ENCODE measurements at regions not wholly inside any gene's neighbourhood (a gene's known extent, or its start where the extent isn't known, plus 50 kb on each side); places are given as distances from the start of the nearest gene placed in this dataset.
"Not testable (repeated sequence)": the region's sequence is repeated elsewhere in the genome, so short reads cannot be mapped to it uniquely, and the experiment has no call there.

DNA sequence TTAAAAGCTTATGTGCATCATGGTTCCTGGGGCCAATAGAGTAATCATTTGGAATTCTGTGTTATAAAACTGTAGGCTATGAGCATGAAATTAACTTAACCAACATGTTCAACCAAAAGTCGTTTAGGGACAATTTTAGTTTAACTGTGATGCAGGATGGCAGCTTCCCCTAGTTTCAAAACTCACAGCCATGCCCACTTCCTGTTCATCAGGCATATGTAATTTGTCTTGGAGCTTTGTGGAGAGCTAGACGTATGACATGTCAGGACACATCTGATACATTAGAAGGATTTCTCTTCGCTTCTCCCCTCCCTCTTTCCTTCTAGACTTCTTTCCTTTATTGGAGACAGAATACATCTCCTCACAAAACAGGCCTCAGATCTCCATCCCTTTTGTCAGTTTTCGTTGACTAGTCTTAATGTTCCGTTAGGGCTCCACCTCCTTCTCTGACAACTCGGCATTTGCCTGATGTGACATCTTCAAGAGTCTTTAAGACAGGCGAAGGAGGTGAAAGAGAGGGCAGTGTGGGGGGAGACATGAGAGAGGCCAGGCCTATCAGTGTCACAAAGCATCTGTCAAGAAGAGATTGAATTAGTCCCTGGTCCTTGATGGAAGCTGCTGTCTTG is 176.0 kb downstream of the MSX2 start:
- DNase-seq = no peak

DNA sequence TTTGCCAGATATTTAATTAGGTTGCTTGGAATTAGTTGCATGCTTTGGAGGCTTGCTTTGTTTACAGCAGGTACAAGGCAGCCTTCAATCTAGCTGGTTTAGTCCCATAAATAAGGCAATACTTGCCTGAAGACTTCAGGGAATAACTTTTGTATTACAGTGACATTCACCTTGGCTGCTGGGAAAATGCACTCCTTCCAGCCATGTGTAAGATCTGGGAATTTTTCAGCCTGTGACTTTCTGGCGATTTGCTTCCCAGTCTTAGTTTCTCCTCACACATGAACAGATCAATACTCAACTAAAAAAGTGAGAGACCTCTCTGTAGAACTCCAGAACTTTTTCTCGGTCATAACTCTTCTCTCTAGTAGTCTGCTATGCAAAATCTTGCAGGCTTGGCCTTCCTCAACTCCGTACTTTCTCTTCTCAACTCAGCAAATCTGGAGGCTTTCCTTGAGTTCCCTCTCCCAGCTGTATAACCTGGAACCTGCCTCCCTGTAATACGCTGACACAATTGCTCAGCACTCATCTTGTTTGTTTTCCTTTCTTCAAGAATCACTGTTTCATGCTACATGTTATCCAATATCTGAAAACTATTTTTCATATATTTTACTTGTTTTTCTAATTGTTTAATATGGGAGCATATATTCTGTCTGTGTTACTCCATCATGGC is 173.0 kb downstream of the MSX2 start:
- DNase-seq = no peak

DNA sequence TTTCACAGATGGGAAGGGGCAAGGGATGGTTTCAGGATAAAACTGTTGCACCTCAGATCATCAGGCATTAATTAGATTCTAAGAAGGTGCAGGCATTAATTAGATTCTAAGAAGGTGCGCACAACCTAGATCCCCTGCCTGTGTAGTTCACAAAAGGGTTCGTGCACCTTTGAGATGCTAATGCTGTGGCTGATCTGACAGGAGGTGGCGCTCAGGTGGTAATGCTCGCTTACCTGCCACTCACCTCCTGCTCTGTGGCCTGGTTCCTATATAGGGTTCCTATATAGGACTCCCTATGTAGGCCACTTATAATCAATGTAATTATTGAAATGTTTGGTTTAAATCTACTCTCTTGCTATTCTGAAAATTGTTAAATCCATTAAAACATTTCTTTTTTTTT is 171.0 kb downstream of the MSX2 start:
- no peak for DNase-seq

- DNase-seq = no peak
These were observed 168.4 kb downstream of the MSX2 start for GRCh38 chr5:174892742-174893141.

DNA sequence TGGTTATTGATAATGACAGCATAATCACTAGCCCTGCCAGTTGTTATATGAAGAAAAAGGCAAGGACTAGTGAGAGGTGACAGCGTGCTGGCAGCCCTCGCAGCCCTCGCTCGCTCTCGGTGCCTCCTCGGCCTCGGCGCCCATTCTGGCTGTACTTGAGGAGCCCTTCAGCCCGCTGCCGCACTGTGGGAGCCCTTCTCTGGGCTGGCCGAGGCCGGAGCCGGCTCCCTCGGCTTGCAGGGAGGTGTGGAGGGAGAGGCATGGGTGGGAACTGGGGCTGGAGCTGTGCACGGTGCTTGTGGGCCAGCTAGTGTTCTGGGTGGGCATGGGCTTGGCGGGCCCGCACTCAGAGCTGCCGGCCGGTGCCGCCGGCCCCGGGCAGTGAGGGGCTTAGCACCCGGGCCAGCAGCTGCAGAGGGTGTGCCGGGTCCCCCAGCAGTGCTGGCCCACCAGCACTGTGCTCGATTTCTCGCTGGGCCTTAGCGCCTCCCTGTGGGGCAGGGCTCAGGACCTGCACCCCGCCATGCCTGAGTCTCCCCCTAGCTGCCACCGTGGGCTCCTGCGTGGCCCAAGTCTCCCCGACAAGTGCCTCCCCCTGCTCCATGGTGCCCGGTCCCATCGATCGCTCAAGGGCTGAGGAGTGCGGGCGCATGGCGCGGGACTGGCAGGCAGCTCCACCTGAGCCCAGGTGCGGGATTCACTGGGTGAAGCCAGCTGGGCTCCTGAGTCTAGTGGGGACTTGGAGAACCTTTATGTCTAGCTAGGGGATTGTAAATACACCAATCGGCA is 156.2 kb downstream of the MSX2 start:
- not testable (repeated sequence) for DNase-seq

DNA sequence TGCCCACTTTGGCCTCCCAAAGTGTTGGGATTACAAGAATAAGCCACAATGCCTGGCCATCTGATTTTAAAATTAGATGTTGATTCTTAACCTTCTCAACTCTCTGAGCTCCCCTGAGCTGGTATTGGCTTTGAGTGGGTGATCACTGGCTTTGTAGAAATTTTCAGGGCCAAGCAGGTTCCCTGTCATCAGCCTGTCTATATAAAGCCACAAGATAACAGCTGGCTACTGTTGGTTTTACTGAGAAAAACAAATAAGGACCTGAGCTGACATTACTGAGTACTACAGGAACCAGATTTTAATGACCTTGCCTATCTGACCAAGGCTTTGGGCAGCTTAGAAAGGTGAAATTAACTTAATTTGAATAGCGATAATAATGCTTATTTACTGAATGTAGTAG is 153.6 kb downstream of the MSX2 start:
- DNase-seq = no peak

GRCh38 chr5:174872271-174872670 is 147.9 kb downstream of the MSX2 start:
- DNase-seq = no peak

GRCh38 chr5:174852143-174852542 is 127.8 kb downstream of the MSX2 start:
- no peak for DNase-seq

DNA sequence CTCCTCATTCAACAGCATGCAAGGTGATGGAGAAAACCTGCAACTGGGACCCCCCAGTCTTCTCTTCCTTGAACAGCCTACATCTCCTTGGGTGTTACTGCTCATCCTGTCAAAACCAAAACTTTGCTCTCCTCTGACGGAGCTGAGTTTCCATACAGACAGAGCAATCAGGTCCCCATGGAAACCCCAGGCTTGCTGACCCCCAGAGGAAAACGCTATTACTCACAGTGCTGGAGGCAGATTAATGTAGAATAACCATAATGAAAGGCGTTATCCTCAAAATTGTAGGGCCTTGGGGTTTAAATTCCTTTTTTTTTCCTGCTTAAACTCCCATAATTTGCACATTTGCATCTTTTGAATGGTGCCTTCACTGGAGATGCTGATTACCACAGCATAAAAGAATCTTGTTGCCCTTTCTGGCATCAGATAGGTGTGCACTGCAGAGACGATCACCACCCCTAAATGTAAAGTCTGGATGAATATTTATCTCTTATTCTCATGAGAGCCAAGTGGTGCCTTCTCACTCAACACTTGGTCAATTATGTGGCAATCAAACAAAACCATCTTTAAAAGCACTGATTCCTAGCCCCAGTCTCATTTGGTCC is 126.3 kb downstream of the MSX2 start:
- DNase-seq = no peak

DNA sequence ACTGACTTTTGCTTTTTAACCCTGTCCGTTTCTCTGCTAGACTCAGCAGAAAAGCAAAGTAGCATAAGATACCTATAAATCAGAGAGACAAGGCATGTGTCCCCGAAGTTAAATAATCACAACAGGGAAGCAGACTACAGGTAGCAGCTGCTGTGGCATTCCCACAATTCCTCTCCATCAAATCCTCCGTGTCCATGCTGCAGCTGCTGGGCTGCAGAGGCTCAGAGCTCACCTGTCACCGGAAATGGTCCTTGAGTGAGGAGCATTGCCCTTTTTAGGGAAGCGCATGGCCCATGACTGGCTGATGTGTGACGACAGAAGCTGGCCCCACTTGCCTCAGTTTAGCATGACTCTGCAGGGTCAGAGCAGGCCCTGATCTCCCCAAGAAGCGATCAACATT is 125.0 kb downstream of the MSX2 start:
- no peak for DNase-seq

GRCh38 chr5:174844971-174845370 is 120.6 kb downstream of the MSX2 start:
- DNase-seq = no peak

- DNase-seq = no peak
These were observed 119.2 kb downstream of the MSX2 start for GRCh38 chr5:174843263-174844250.

DNA sequence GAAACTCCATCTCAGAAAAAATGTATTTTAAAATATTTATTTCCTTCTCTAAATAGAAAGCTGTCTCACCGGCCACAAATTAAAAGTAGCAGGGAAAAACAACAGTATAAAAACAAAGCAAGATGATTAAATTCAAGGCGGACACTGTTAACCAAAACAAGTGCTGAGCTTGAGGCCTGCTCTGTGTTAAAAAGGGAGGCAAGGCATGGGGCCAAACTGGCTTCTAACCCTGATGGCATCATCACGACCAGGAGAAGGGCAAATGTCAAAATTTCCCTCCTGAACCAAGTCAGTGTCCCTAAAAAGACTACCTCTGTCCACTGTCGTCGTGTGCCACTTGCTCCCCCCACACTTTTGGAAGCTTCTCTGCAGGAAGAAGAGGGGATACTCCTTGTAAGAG is 116.1 kb downstream of the MSX2 start:
- DNase-seq = no peak

- DNase-seq = no peak
These were observed 114.8 kb downstream of the MSX2 start for GRCh38 chr5:174839196-174839595.

DNA sequence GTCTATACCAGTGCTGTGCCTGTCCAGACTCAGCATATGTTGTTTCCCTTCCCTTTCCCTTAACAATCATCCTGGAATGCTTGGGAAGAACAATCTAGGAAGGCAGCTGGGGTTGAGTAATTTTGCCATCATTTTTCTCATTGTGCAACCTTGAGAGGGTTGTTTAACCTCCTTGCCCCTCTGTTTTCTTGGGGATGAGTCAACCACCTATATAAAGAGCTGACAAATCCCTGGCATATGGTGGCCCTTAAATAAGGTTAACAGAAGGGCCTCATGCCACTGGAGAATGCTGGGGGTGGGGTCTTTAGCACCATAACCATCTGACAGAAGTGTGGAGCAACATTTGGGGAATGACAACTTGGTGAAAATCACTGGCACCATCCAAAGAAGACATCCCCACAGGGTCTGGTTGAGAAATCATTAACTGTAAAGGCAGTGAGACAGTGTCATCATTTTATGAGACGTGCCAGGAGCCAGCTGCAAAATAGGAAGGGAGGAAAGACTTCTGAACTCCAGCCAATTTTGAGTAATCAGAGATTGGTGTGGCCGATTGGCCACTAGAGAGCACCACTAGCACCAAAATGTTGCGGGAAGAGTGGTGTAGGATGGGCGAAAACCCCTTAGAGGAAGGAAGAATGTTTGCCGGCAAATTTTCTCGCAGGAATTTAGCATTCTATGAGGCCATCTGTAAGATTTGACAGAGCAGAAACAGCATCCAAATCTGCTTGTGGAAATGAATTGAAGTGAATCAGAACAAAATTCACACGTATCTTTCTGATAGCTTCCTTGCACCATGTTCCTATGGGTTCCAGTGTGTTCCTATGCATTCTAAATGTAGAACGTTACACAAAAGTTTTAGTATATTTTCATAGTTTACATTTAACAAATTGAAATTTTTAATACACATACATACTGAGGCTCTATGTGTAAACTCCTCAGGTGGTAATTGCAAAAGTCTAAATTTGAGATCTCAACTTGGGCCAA is 113.8 kb downstream of the MSX2 start:
- DNase-seq = no peak

DNA sequence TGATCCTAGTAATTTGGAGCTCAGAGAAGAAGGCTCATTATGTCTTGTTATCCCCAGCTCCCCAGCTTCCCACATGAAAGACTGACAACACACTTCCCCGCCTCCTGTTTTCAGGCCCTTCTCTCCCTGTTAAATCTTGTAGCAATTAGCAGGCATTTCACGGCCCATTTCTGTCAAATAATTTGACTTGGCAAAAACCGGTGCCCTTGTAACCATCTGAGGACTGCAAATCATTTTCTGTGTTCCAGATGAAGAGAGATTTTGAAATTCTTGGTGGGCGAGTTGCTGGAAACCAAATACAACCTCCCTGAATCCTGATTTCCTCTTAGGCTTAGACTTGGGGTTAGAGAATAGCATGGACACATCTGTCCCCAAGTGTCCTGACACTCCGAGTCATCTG is 109.7 kb downstream of the MSX2 start:
- no peak for DNase-seq

GRCh38 chr5:174832811-174833210 is 108.4 kb downstream of the MSX2 start:
- no peak for DNase-seq

DNA sequence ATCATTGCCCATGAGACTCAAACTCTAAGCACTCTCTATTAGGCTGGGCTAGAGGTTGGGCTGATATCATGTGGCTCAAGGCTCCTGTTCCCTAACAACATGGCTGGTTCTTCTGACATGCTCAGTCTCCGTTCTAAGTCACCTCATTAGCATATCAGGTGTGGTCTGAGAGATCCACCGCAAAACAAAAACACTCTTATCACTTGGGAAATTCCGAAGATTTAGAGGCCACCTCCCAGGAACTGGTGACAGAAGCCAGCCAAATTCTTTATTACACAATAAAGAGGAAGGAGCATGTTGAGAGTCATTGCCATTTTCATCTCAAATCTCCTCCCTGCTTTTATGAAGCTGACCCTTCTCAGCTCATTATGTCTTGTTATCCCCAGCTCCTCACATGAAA is 107.6 kb downstream of the MSX2 start:
- DNase-seq = no peak

- no peak for DNase-seq
These were observed 106.8 kb downstream of the MSX2 start for GRCh38 chr5:174831031-174831660.

DNA sequence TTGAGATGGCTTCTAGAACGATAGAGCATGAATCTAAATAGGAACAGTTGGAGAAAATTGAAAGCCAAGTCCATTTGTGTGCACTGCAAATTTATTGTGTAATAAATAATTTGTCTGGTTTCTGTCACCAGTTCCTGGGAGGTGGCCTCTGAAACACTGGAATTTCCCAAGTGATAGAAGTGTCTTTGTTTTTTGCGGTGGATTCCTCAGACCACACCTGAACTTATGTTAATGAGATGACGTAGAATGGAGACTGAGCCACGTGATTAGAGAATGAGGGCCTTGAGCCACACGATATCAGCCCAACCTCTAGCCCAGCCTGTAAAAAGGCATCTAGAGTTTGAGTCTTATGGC is 105.1 kb downstream of the MSX2 start:
- DNase-seq = no peak

All from activated effector memory CD4-positive, alpha-beta T cell treated with Interleukin-2 at 50 U/mL for 16 hours (primary cell).